Nucleus accumbens (tissue), 56 donors: ENCODE measurements at regions not wholly inside any gene's neighbourhood (a gene's known extent, or its start where the extent isn't known, plus 50 kb on each side); places are given as distances from the start of the nearest gene placed in this dataset.
A peak's percentile ranks its signal among the peaks of the same experiment; 100 is the strongest.
"Not testable (repeated sequence)": the region's sequence is repeated elsewhere in the genome, so short reads cannot be mapped to it uniquely, and the experiment has no call there.

ENCODE experiments used
- DNase-seq, 56 donors: peaks; one replicate each; lab custom pipeline; 2025; lab: John Stamatoyannopoulos, UW

DNA sequence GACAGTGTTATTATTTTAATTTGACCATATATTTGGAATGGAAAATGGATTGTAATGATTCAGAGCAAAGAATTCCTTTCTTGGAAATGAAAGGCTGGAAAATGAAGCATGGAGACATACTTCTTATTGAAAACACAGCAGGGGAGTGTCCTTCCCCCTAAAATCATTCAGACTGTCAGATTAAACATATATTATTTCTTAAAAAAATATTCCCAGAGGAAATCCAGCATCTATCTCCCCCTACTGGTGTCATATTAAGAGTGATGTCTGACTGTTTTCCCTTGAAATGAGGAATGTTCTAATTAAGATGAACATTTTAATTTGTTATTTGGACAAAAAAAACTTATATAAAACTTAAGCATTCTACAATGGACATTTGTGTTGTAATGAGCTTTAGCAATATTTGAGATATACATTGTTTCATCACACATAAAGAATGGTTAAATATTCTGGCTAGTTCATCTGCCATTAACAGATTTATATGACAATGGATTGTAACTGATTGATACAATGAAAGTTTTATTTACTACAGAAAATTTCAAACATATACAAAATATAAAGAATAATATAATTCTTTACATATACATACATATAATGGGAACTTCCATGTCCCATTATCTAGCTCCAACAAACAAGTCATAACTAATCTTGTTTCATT lies 264.6 kb downstream of the SPRY1 start:
- DNase-seq: no peak

DNA sequence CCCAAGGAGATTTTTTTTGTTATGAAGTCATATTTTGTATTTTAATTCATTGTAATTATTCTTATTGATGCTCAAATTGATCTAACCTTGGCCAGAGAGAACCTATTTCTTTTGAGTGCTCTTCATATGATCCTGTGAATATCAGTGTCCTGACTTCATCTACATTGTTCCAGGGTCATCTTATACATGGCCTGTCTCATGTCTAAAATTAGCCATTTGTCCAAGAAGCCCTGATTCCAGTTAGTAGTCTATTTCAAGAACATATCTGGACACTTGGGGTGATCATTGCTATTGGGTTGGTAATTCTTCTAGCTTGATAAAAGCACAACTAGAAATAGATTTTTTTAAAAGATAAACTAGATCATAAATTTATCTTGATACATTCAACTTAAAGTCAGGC lies 266.2 kb downstream of the SPRY1 start:
- no peak for DNase-seq

DNA sequence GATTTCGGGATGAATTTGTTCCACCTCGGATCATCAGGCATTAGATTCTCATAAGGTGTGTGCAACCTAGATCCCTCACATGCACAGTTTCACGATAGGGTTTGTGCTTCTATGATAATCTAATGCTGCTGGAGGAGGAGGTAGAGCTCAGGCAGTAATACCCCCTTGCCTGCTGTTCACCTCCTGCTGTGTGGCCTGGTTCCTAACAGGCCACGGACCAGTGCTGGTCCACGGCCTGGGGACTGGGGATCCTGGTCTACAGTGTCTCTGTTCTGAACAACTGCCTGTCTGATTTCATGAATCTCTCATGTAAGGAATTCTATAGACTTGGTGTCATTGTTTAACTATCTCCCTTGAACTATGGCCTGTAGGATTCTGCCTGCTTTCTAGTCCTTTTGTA lies 269.9 kb downstream of the SPRY1 start:
- no peak for DNase-seq

GRCh38 chr4:123667496-123667895 lies 270.9 kb downstream of the SPRY1 start:
- no peak for DNase-seq

- no peak for DNase-seq
Measured at GRCh38 chr4:123667991-123668390, 271.4 kb downstream of the SPRY1 start.

DNA sequence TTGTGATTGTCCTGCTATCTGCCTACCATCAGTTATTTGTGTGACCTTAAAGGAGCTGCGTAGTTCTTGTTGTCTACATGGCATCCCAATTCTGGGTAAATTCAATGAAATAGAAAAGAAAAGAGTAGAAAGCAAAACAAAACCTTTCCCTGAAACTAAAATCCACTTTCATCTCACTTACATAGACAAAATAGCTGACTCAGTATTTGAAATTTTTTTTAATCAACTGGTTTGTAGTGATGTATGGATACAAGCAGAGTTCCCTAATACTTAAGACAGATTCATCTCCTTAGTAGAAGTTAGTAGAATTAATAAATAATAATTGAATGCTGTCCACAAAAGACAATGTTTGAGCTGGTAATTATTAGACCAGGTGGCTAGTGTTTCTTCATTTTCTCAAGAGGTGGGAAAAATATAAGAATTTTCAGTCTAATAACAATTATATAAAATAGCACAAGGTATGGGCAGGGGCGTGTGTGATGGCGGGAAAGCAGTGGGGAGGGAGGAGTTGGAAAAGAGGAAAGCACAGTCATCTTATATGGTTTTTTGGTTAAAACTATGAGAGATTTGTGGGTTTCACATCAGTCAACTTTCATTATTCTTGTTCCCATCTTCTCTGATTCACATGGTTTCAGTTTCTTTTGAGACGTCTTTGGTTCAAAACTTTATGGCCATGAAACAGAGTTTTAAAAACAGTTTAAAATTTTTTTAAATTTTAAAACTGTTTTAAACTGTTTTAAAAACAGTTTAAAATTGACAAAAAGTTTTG lies 275.2 kb downstream of the SPRY1 start:
- no peak for DNase-seq

- no peak for DNase-seq
Measured at GRCh38 chr4:123672987-123673386, 276.4 kb downstream of the SPRY1 start.

DNA sequence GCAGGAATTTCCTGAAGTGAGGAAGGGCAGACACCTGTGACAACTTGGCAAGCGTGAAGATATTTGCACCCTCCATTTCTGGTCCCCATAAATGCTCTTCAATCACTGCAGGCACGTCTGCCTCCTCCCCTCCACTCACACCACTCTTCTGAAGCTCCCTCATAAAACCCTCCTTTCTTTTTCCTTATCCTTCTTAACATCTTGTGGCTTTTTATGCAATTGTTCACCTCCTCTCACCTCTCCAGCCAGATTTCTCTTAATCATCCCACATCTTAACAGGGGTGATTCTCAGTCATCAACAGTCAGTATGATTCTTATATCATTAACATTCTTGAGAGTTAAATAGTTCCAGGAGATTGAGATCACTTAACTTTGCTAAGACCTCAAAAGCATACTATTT lies 277.4 kb downstream of the SPRY1 start:
- no peak for DNase-seq

- no peak for DNase-seq
Measured at GRCh38 chr4:123674762-123675465, 278.3 kb downstream of the SPRY1 start.

GRCh38 chr4:123675567-123675966 lies 279.0 kb downstream of the SPRY1 start:
- DNase-seq: no peak

DNA sequence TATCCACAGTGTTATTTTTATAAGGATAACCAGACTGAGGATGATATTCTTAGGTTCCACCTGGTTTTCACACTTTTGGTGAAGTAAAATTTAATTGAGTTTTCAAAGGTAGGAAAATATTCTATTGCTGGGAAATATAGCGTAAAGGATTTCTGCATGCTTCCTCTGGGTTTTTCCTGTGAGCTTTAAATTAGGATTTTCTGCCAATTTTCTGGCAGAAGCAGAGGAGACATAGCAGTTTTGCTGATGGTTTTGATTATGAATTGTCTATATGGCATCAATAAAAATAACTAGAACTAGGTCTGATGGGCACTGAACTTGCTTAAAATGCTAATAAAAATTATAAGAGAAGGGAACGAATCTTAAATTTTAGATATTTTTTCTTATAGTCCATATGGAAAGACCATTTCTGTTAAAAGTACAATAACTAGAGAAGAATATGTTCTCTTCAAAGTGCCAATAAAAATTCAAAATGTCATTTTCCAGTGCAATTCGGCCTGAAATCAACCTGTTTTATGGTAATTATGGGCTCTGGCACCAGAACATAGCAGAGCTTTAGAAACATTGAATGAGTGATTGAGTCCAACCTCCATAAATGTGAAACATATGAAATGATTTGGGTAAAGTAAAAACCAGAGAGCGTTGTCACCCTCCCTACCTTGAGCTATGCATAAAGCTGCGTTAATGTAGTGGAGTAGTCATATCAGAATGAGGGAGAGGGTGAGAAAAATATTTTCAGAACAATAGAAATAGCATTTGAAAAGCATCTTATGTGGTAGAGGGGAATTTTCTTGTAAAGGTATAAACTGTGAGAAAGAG lies 279.7 kb downstream of the SPRY1 start:
- no peak for DNase-seq

- DNase-seq: no peak
Measured at GRCh38 chr4:123676890-123677229, 280.3 kb downstream of the SPRY1 start.

- DNase-seq: no peak
Measured at GRCh38 chr4:123682931-123683330, 286.3 kb downstream of the SPRY1 start.

- not testable (repeated sequence) for DNase-seq
Measured at GRCh38 chr4:123684937-123685336, 288.3 kb downstream of the SPRY1 start.

- not testable (repeated sequence) for DNase-seq
Measured at GRCh38 chr4:123695531-123695930, 298.9 kb downstream of the SPRY1 start.

- no peak for DNase-seq
Measured at GRCh38 chr4:123696687-123697086, 300.1 kb downstream of the SPRY1 start.

DNA sequence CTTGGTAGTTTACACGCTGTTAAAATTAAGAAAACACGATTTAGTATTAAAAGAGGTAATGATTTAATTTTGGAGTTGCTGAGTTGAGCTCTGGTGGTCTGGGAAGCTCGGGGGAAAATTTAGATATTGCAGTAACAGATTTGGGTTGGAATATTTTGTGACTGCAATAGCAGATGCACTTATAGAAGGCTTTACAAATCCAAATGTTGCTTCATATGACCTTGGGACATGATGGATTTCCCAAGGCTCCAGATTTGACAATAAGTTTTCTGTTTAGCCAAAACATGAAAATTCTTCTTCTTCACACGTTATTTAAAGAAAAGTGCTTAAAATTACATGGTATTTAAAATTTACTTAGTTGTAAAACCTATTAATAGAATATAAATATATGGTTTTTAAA lies 302.0 kb downstream of the SPRY1 start:
- DNase-seq: no peak

- DNase-seq: peak in 14 of 56 donors; percentile 1 to 33 (median 20)
Measured at GRCh38 chr4:123699880-123700771, 303.5 kb downstream of the SPRY1 start.

DNA sequence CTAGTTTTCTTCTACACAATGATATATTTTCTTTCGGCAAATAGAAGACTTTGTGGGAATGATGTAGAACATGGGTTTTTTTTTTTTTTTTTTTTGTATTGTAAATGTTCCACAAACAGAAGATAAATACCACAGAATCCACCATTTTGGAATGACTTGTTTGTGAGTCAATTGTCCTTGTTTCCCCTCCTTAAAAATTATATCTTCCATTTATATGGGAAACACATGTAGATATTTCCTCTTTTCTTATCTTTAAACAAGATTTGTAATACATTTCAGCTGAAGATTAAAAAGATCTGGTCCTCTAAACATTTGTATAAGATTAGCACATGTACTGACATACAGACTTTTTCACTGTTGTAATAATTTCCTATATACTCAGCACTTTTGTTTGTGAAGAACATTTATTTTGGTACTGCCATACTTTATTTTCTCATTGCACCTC lies 304.6 kb downstream of the SPRY1 start:
- no peak for DNase-seq

DNA sequence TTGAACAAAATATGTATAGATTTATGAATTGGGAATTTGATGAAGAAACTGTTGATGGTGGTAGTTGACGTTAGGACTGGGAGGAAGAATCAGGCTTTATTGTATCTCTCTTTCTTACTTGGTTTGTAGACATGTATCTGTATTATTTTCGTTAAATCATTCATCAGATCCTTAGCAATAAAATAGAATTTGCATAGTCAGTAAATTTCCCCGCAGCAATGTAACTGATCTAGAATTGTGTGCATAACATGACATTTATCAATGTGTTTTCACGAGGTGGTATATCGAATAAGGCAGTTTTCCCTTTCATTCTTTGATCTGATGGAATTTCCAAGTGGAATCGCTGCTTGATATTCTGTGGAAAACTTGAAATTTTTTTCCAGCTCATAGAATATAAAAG lies 308.8 kb downstream of the SPRY1 start:
- DNase-seq: no peak
